ENCODE measurements at regions not wholly inside any gene's neighbourhood (a gene's known extent, or its start where the extent isn't known, plus 50 kb on each side); places are given as distances from the start of the nearest gene placed in this dataset.
A peak's percentile ranks its signal among the peaks of the same experiment; 100 is the strongest.

GRCh38 chr16:85177448-85177846, 65.2 kb upstream of the CIBAR2 start:
- H3K36me3 ChIP-seq (ENCODE audit: control insufficient read depth, insufficient read depth, low read length): no peaks in the 10 kb centered on the region
- FAIRE-seq (peak; percentile 52), DNase-seq (ENCODE audit: low read depth) (no peak)
- H3K27me3 ChIP-seq (ENCODE audit: control insufficient read depth, insufficient read depth, low read length): no peaks in the 10 kb centered on the region
- no peak overlapping the region for H3K4me3 ChIP-seq (ENCODE audit: low read depth, low read length)
- no peak for TF ChIP-seq CTCF (IDR thresholded peaks at IDR 0.05; ENCODE audit: insufficient read depth, low read length, severe bottlenecking)

- no peak for TF ChIP-seq CTCF (IDR thresholded peaks at IDR 0.05; ENCODE audit: insufficient read depth, low read length, severe bottlenecking)
- Histone ChIP-seq H3K27me3 (ENCODE audit: control insufficient read depth, insufficient read depth, low read length) (no peaks in the 10 kb centered on the region), H3K4me3 (ENCODE audit: low read depth, low read length) (no peak overlapping the region), H3K36me3 (ENCODE audit: control insufficient read depth, insufficient read depth, low read length) (no peaks in the 10 kb centered on the region)
- FAIRE-seq: no peak
- no peak for DNase-seq (ENCODE audit: low read depth)
Observed at GRCh38 chr16:85178006-85178591, 65.8 kb upstream of the CIBAR2 start.

GRCh38 chr16:85178596-85178995, 66.3 kb upstream of the CIBAR2 start:
- Histone ChIP-seq H3K36me3 (ENCODE audit: control insufficient read depth, insufficient read depth, low read length) (no peaks in the 10 kb centered on the region), H3K4me3 (ENCODE audit: low read depth, low read length) (no peak overlapping the region), H3K27me3 (ENCODE audit: control insufficient read depth, insufficient read depth, low read length) (no peaks in the 10 kb centered on the region)
- DNase-seq (ENCODE audit: low read depth) (no peak), FAIRE-seq (no peak)
- no peak for TF ChIP-seq CTCF (IDR thresholded peaks at IDR 0.05; ENCODE audit: insufficient read depth, low read length, severe bottlenecking)

GRCh38 chr16:85179344-85180046, 67.2 kb upstream of the CIBAR2 start:
- H3K27me3 ChIP-seq (ENCODE audit: control insufficient read depth, insufficient read depth, low read length): no peaks in the 10 kb centered on the region
- no peak for TF ChIP-seq CTCF (IDR thresholded peaks at IDR 0.05; ENCODE audit: insufficient read depth, low read length, severe bottlenecking)
- DNase-seq (ENCODE audit: low read depth): no peak
- no peak overlapping the region for H3K4me3 ChIP-seq (ENCODE audit: low read depth, low read length)
- FAIRE-seq: peak; percentile 85
- no peaks in the 10 kb centered on the region for H3K36me3 ChIP-seq (ENCODE audit: control insufficient read depth, insufficient read depth, low read length)

- Histone ChIP-seq H3K36me3 (ENCODE audit: control insufficient read depth, insufficient read depth, low read length) (no peaks in the 10 kb centered on the region), H3K4me3 (ENCODE audit: low read depth, low read length) (no peak overlapping the region), H3K27me3 (ENCODE audit: control insufficient read depth, insufficient read depth, low read length) (no peaks in the 10 kb centered on the region)
- TF ChIP-seq CTCF (IDR thresholded peaks at IDR 0.05; ENCODE audit: insufficient read depth, low read length, severe bottlenecking): no peak
- DNase-seq (ENCODE audit: low read depth) (no peak), FAIRE-seq (no peak)
Observed at GRCh38 chr16:85180047-85180826, 68.0 kb upstream of the CIBAR2 start.

Measured in bronchial epithelial cell (primary cell).